K562 (cell line): ENCODE measurements at regions not wholly inside any gene's neighbourhood (a gene's known extent, or its start where the extent isn't known, plus 50 kb on each side); places are given as distances from the start of the nearest gene placed in this dataset.

ENCODE experiments used
- ATAC-seq: fragments of 200-7000 bp; cut with Tn5 transposase; 3 replicates; pipeline ENCODE4 v1.9.1; 2020; ENCODE audit warnings: moderate library complexity
- BruUV-seq: library from RNA; stranded (reverse); fragments of 400-500 nt; replicated peaks from 2 replicates; lab custom pipeline; 2021; lab: Mats Ljungman, UMichigan
- CTCF ChIA-PET: fragments of 300-600 bp; formaldehyde crosslinking; extraction: SDS; loops from one replicate; lab custom pipeline; 2021; ENCODE audit warnings: low intra/inter-chr PET ratio; lab: Yijun Ruan, JAX
- POLR2A ChIA-PET: fragments of 300-600, 350-650 bp; sonication (Branson Sonifier 250); formaldehyde crosslinking; extraction: SDS; loops from one replicate; lab custom pipeline; 2021; ENCODE audit warnings: antibody characterized with exemption, inconsistent platforms; lab: Yijun Ruan, JAX
- DNase-seq, 4 experiments: peaks; one replicate each; pipeline versions ENCODE4 v3.0.0 to v3.0.0-alpha.2; 2011 to 2018; ENCODE audit warnings: low spot score in 3 of 4, mixed read lengths in 3 of 4; ENCODE audit errors: extremely low read depth in 1 of 4
- FAIRE-seq: peaks from 2 replicates; lab custom pipeline; 2011; peaks lifted over from hg19 to GRCh38; lab: Jason Lieb, UNC
- H2AFZ ChIP-seq: 2 replicates; pipeline ENCODE4 v1.6.0; 2011; ENCODE audit warnings: low read depth, low read length, control low read depth, inconsistent platforms
- H3K27ac ChIP-seq: fragments of 200-600 bp; 3 replicates; pipeline ENCODE4 v1.8.0; 2011; ENCODE audit warnings: low read depth, mild to moderate bottlenecking, control low read depth, inconsistent platforms, low read length, moderate library complexity, mixed read lengths; ENCODE audit errors: extremely low read depth
- H3K27me3 ChIP-seq, 2 experiments: fragments of 300-600 bp in 1 of 2; 2 replicates in 1 of 2; 3 replicates in 1 of 2; pipeline versions ENCODE4 v1.6.0 to v1.8.0; 2011; ENCODE audit warnings: inconsistent platforms in 2 of 2, low read length in 2 of 2, mild to moderate bottlenecking in 1 of 2, mixed read lengths in 1 of 2, moderate library complexity in 1 of 2; ENCODE audit not compliant: control insufficient read depth in 2 of 2, insufficient read depth in 2 of 2
- H3K36me3 ChIP-seq: fragments of 300-600 bp; 3 replicates; pipeline ENCODE4 v1.8.0; 2011; ENCODE audit warnings: mild to moderate bottlenecking, low read length, inconsistent platforms; ENCODE audit not compliant: control insufficient read depth, insufficient read depth
- H3K4me1 ChIP-seq, 2 experiments: fragments of 200-600 bp in 1 of 2; replicated peaks in 1 of 2; 2 replicates in 1 of 2; 3 replicates in 1 of 2; pipeline versions ENCODE4 v1.5.1 to v1.8.0; 2011; ENCODE audit warnings: inconsistent platforms in 2 of 2, low read length in 2 of 2, mild to moderate bottlenecking in 1 of 2, mixed read lengths in 1 of 2, moderate library complexity in 1 of 2; ENCODE audit not compliant: control insufficient read depth in 2 of 2, insufficient read depth in 2 of 2
- H3K4me2 ChIP-seq: 2 replicates; pipeline ENCODE4 v1.6.1; 2011; ENCODE audit warnings: low read length, control low read depth, inconsistent platforms, mixed read lengths; ENCODE audit not compliant: insufficient read depth
- H3K4me3 ChIP-seq: fragments of 200-600 bp; sonication (generic), shearing (Covaris generic); 2 replicates; pipeline ENCODE4 v1.5.1; 2016; ENCODE audit warnings: control low read depth, inconsistent platforms
- H3K79me2 ChIP-seq: fragments of 200-600 bp; 3 replicates; pipeline ENCODE4 v1.8.0; 2011; ENCODE audit warnings: low read length, inconsistent platforms; ENCODE audit not compliant: control insufficient read depth, insufficient read depth
- H3K9ac ChIP-seq, 2 experiments: 2 replicates each; pipeline versions ENCODE4 v1.6.0 to v1.6.1; 2011; ENCODE audit warnings: low read depth in 2 of 2, low read length in 2 of 2, control low read depth in 1 of 2, inconsistent platforms in 1 of 2, mild to moderate bottlenecking in 1 of 2, mixed read lengths in 1 of 2; ENCODE audit not compliant: insufficient read depth in 1 of 2
- H3K9me1 ChIP-seq: one replicate; pipeline ENCODE4 v1.6.0; 2011; ENCODE audit warnings: inconsistent platforms, mild to moderate bottlenecking, low read length, moderate library complexity; ENCODE audit not compliant: control insufficient read depth, insufficient read depth
- H3K9me3 ChIP-seq: replicated peaks from 2 replicates; pipeline ENCODE4 v1.5.1; 2011; ENCODE audit warnings: low read depth, low read length, inconsistent platforms; ENCODE audit not compliant: control insufficient read depth, insufficient read depth
- H4K20me1 ChIP-seq: replicated peaks from 2 replicates; pipeline ENCODE4 v1.6.1; 2011; ENCODE audit warnings: low read length, inconsistent platforms, mixed read lengths; ENCODE audit not compliant: control insufficient read depth, insufficient read depth
- ARID3A ChIP-seq: IDR thresholded peaks from 2 replicates; pipeline ENCODE4 v1.6.1; 2012; ENCODE audit warnings: low read depth, low read length, improper control_type of control experiment, borderline replicate concordance
- EGR1 ChIP-seq: fragments of 450-650 bp; conservative IDR thresholded peaks from 2 replicates; pipeline ENCODE4 v1.6.1; 2017; ENCODE audit warnings: mild to moderate bottlenecking
- WGBS: fragments of 100-300 bp; shearing (Covaris generic); methylation state at CpG from one replicate; pipeline ENCODE4 v1.1.6; 2016; ENCODE audit warnings: low coverage, mixed read lengths; ENCODE audit not compliant: insufficient coverage; ENCODE audit errors: missing lambda C conversion rate; 5-methylcytosine and 5-hydroxymethylcytosine counted together
- in situ Hi-C: fragments of 300-500 bp; cut with MboI; formaldehyde crosslinking; loops from 4 replicates; pipeline ENCODE4 v1.15.0; 2018; ENCODE audit warnings: inconsistent platforms, mixed read lengths
- intact Hi-C: fragments of 100-400 bp; cut with micrococcal nuclease; formaldehyde crosslinking; loops from 2 replicates; pipeline ENCODE4 v1.14.2; 2022

- Histone ChIP-seq H3K79me2 (no peaks in the 10 kb centered on the region), H3K4me2 (no peak overlapping the region), H3K27ac (no peak overlapping the region), H2AFZ (peak overlapping the region; percentile 46; the same call in 1 of the 2 replicates), H3K27me3 (no peaks in the 10 kb centered on the region), H3K4me3 (no peak overlapping the region), H3K4me1 (peaks cover 3 to 4% of the 10 kb centered on the region in 2 experiments; a peak in 3 of 5 replicates), H3K36me3 (no peaks in the 10 kb centered on the region), H4K20me1 (no peaks in the 10 kb centered on the region), H3K9me1 (no peaks in the 10 kb centered on the region), H3K9me3 (no peaks in the 10 kb centered on the region), H3K9ac (no peak overlapping the region)
- intact Hi-C loops: no loop called here
- TF ChIP-seq EGR1 (peak; percentile 25; the same call in 1 of the 2 replicates), ARID3A (no peak)
- BruUV-seq: no TSS peak
- peak; percentile 47 for ATAC-seq
- 52% methylated on average over 4 of the region's 5 CpGs for WGBS
- peak in 1 of 4 experiments; percentile 30 for DNase-seq
- FAIRE-seq: no peak
- POLR2A ChIA-PET: interaction anchor here (0.7 to 1.0 kb wide), 2 partner anchors 10 to 46 kb away, joined by 3 read pairs; no protein-coding TSS in a partner anchor
- CTCF ChIA-PET: no interaction called here
- in situ Hi-C loops: no loop called here
Observed at GRCh38 chr3:194035406-194036138, 100.4 kb upstream of the HES1 start.
